A673 (cell line): ENCODE measurements at regions not wholly inside any gene's neighbourhood (a gene's known extent, or its start where the extent isn't known, plus 50 kb on each side); places are given as distances from the start of the nearest gene placed in this dataset.

ENCODE experiments used
- BruUV-seq: library from RNA; stranded (reverse); fragments of 400-500 nt; replicated peaks from 2 replicates; lab custom pipeline; 2021; lab: Mats Ljungman, UMichigan
- CTCF ChIA-PET: fragments of 300-600 bp; sonication (Branson Sonifier 250); formaldehyde crosslinking; loops from one replicate; lab custom pipeline; 2022; ENCODE audit warnings: antibody characterized with exemption; lab: Charles Lee
- POLR2A ChIA-PET: fragments of 300-600 bp; sonication (Branson Sonifier 250); formaldehyde crosslinking; loops from one replicate; lab custom pipeline; 2022; ENCODE audit warnings: antibody characterized with exemption; ENCODE audit not compliant: low non-redundant PET; lab: Charles Lee
- DNase-seq: peaks from one replicate; pipeline ENCODE4 v3.0.0-alpha.2; 2015; ENCODE audit warnings: low spot score
- H3K27ac ChIP-seq: fragments of 200-600 bp; sonication (generic); 2 replicates; pipeline ENCODE4 v1.5.1; 2016; ENCODE audit warnings: mixed run types, low read depth, mild to moderate bottlenecking, mixed read lengths, antibody characterized with exemption, low read length; ENCODE audit not compliant: poor library complexity, severe bottlenecking
- H3K27me3 ChIP-seq: fragments of 200-600 bp; sonication (generic); replicated peaks from 2 replicates; pipeline ENCODE4 v1.6.1; 2017; ENCODE audit warnings: mixed run types, low read depth, mild to moderate bottlenecking, mixed read lengths, antibody characterized with exemption, low read length; ENCODE audit not compliant: insufficient read depth, poor library complexity
- H3K36me3 ChIP-seq: fragments of 200-600 bp; sonication (generic); 2 replicates; pipeline ENCODE4 v1.6.1; 2016; ENCODE audit warnings: mixed run types, mild to moderate bottlenecking, mixed read lengths, antibody characterized with exemption, low read length; ENCODE audit not compliant: insufficient read depth, poor library complexity, severe bottlenecking
- H3K4me1 ChIP-seq: fragments of 200-600 bp; sonication (generic); 2 replicates; pipeline ENCODE4 v1.6.1; 2017; ENCODE audit warnings: mixed run types, mild to moderate bottlenecking, mixed read lengths, antibody characterized with exemption, low read length; ENCODE audit not compliant: insufficient read depth, poor library complexity, severe bottlenecking
- H3K4me3 ChIP-seq: fragments of 200-600 bp; sonication (generic); 2 replicates; pipeline ENCODE4 v1.5.1; 2016; ENCODE audit warnings: low read depth, mixed run types, mild to moderate bottlenecking, mixed read lengths, low read length; ENCODE audit not compliant: poor library complexity, severe bottlenecking
- H3K9me3 ChIP-seq: fragments of 200-600 bp; sonication (generic); 2 replicates; pipeline ENCODE4 v1.6.1; 2016; ENCODE audit warnings: mixed run types, low read depth, mild to moderate bottlenecking, mixed read lengths, antibody characterized with exemption, low read length; ENCODE audit not compliant: poor library complexity, severe bottlenecking
- CTCF ChIP-seq: fragments of 300-800, 200-600 bp; sonication (generic); conservative IDR thresholded peaks from 2 replicates; pipeline ENCODE4 v1.5.1; 2017; ENCODE audit warnings: low read depth, mild to moderate bottlenecking, antibody characterized with exemption, low read length, moderate library complexity, mixed read lengths
- EZH2 ChIP-seq: fragments of 200-600 bp; sonication (generic); IDR thresholded peaks from 2 replicates; pipeline ENCODE4 v1.6.1; 2017; ENCODE audit warnings: borderline replicate concordance, low read depth, mild to moderate bottlenecking, mixed read lengths, antibody characterized with exemption, low read length; ENCODE audit not compliant: poor library complexity, severe bottlenecking
- intact Hi-C: fragments of 100-400 bp; cut with micrococcal nuclease; formaldehyde crosslinking; loops from one replicate; pipeline ENCODE4 v1.10.0; 2022; ENCODE audit not compliant: unreplicated experiment

- ChIA-PET CTCF (no interaction called here), POLR2A (no interaction called here)
- Histone ChIP-seq H3K36me3 (no peaks in the 10 kb centered on the region), H3K4me1 (no peaks in the 10 kb centered on the region), H3K4me3 (no peak overlapping the region), H3K27ac (no peak overlapping the region), H3K27me3 (peaks cover 15% of the 10 kb centered on the region), H3K9me3 (no peaks in the 10 kb centered on the region)
- TF ChIP-seq CTCF (no peak), EZH2 (no peak)
- no TSS peak for BruUV-seq
- no peak for DNase-seq
- intact Hi-C loops, result no loop called here
Observed at GRCh38 chr5:111645303-111645838, 111.6 kb downstream of the NREP start.

- ChIA-PET POLR2A (no interaction called here), CTCF (no interaction called here)
- no peak for TF ChIP-seq CTCF
- no peak for TF ChIP-seq EZH2
- H3K27ac ChIP-seq, result no peak overlapping the region
- peaks cover under 1% of the 10 kb centered on the region for H3K9me3 ChIP-seq
- no TSS peak for BruUV-seq
- H3K4me1 ChIP-seq, result no peaks in the 10 kb centered on the region
- no peak for DNase-seq
- H3K4me3 ChIP-seq, result no peak overlapping the region
- no peaks in the 10 kb centered on the region for H3K36me3 ChIP-seq
- H3K27me3 ChIP-seq, result peaks cover 15% of the 10 kb centered on the region
- intact Hi-C loops, result no loop called here
Observed at GRCh38 chr5:111643499-111643898, 113.5 kb downstream of the NREP start.

- no peak overlapping the region for H3K4me3 ChIP-seq
- H3K27ac ChIP-seq, result no peak overlapping the region
- no TSS peak for BruUV-seq
- no peaks in the 10 kb centered on the region for H3K36me3 ChIP-seq
- H3K4me1 ChIP-seq, result no peaks in the 10 kb centered on the region
- CTCF ChIA-PET, result no interaction called here
- DNase-seq, result no peak
- H3K9me3 ChIP-seq, result peaks cover 4% of the 10 kb centered on the region
- peaks cover 8% of the 10 kb centered on the region for H3K27me3 ChIP-seq
- POLR2A ChIA-PET, result no interaction called here
- no peak for TF ChIP-seq EZH2
- no peak for TF ChIP-seq CTCF
- intact Hi-C loops, result no loop called here
Observed at GRCh38 chr5:111641533-111642233, 115.3 kb downstream of the NREP start.
